Smooth muscle cell (in vitro differentiated cells): ENCODE measurements at regions not wholly inside any gene's neighbourhood (a gene's known extent, or its start where the extent isn't known, plus 50 kb on each side); places are given as distances from the start of the nearest gene placed in this dataset.

ENCODE experiments used
- DNase-seq: peaks from one replicate; lab custom pipeline; 2025; ENCODE audit not compliant: unreplicated experiment; lab: John Stamatoyannopoulos, UW
- H2AFZ ChIP-seq: fragments of 200-600 bp; sonication (generic); 2 replicates; pipeline ENCODE4 v1.6.0; 2016; ENCODE audit warnings: antibody characterized with exemption, low read depth, mild to moderate bottlenecking
- H3F3A ChIP-seq: fragments of 200-600 bp; sonication (generic); 2 replicates; pipeline ENCODE4 v1.6.0; 2017; ENCODE audit warnings: antibody characterized with exemption, low read depth
- H3K27ac ChIP-seq: fragments of 200-600 bp; sonication (generic); 2 replicates; pipeline ENCODE4 v1.5.1; 2016; ENCODE audit warnings: low read depth, mild to moderate bottlenecking
- H3K27me3 ChIP-seq: fragments of 200-600 bp; sonication (generic); 2 replicates; pipeline ENCODE4 v1.6.1; 2016; ENCODE audit warnings: low read depth, mild to moderate bottlenecking
- H3K36me3 ChIP-seq: fragments of 200-600 bp; sonication (generic); 2 replicates; pipeline ENCODE4 v1.5.1; 2016; ENCODE audit warnings: low read depth
- H3K4me1 ChIP-seq: fragments of 200-600 bp; sonication (generic); 2 replicates; pipeline ENCODE4 v1.5.1; 2016; ENCODE audit warnings: low read depth
- H3K4me2 ChIP-seq: fragments of 200-600 bp; sonication (generic); 2 replicates; pipeline ENCODE4 v1.6.0; 2016; ENCODE audit warnings: mild to moderate bottlenecking
- H3K4me3 ChIP-seq: fragments of 200-600 bp; sonication (generic); 2 replicates; pipeline ENCODE4 v1.5.1; 2016; ENCODE audit warnings: mild to moderate bottlenecking
- H3K79me2 ChIP-seq: fragments of 200-600 bp; sonication (generic); 2 replicates; pipeline ENCODE4 v1.6.0; 2016; ENCODE audit warnings: low read depth, mild to moderate bottlenecking
- H3K9ac ChIP-seq: fragments of 200-600 bp; sonication (generic); 2 replicates; pipeline ENCODE4 v1.6.0; 2016; ENCODE audit warnings: low read depth
- H3K9me3 ChIP-seq: fragments of 200-600 bp; sonication (generic); replicated peaks from 2 replicates; pipeline ENCODE4 v1.5.1; 2016; ENCODE audit warnings: low read depth
- H4K20me1 ChIP-seq: fragments of 200-600 bp; sonication (generic); 2 replicates; pipeline ENCODE4 v1.6.0; 2016; ENCODE audit warnings: low read depth
- WGBS: methylation state at CpG from one replicate; pipeline ENCODE4 v1.1.7; 2016; ENCODE audit warnings: low lambda C conversion rate; 5-methylcytosine and 5-hydroxymethylcytosine counted together
- TF ChIP-seq, protein P1 (sequence below): fragments of 200-600 bp; sonication (generic); IDR thresholded peaks from 2 replicates; pipeline ENCODE4 v1.5.1; 2017; ENCODE audit warnings: borderline replicate concordance, mild to moderate bottlenecking, antibody characterized with exemption; ENCODE audit not compliant: insufficient read depth, poor library complexity, severe bottlenecking

DNA sequence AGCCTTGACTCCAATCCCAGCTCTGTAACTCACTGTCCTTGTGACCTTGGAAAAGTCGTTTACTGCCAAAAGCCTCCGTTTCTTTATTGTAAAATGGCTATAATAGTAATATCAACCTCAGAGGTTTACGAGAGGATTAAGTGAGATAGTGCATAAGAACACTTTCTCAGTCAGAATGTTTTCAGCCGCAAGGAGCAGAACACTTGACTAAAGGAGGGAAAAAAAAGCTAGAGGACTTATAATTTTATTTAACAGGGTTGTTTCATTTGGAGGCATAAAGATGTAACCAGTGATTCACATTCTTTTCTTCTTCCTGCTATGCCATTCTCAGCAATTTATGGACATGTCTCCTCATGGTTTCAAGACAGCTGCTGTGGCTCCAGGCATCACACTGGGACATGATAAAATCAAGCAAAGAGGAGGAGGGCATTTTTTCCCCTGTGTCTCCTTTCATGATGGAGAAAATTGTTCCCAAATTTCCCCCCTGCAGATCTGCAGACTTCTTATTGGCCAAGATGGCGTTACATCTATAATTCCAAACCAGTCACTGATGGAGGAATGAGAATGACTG is 143.0 kb upstream of the PTPN1 start:
- H3K4me2 ChIP-seq: peak overlapping the region; percentile 43
- no peaks in the 10 kb centered on the region for H3K4me1 ChIP-seq
- H3K27ac ChIP-seq: no peak overlapping the region
- 44% methylated on average over 5 of the region's 5 CpGs for WGBS
- H2AFZ ChIP-seq: no peak overlapping the region
- no peak overlapping the region for H3K9ac ChIP-seq
- no peaks in the 10 kb centered on the region for H4K20me1 ChIP-seq
- H3K79me2 ChIP-seq: no peaks in the 10 kb centered on the region
- no peaks in the 10 kb centered on the region for H3K36me3 ChIP-seq
- no peaks in the 10 kb centered on the region for H3K9me3 ChIP-seq
- TF ChIP-seq, protein P1, sequence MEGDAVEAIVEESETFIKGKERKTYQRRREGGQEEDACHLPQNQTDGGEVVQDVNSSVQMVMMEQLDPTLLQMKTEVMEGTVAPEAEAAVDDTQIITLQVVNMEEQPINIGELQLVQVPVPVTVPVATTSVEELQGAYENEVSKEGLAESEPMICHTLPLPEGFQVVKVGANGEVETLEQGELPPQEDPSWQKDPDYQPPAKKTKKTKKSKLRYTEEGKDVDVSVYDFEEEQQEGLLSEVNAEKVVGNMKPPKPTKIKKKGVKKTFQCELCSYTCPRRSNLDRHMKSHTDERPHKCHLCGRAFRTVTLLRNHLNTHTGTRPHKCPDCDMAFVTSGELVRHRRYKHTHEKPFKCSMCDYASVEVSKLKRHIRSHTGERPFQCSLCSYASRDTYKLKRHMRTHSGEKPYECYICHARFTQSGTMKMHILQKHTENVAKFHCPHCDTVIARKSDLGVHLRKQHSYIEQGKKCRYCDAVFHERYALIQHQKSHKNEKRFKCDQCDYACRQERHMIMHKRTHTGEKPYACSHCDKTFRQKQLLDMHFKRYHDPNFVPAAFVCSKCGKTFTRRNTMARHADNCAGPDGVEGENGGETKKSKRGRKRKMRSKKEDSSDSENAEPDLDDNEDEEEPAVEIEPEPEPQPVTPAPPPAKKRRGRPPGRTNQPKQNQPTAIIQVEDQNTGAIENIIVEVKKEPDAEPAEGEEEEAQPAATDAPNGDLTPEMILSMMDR: no peak
- no peak for DNase-seq
- H3F3A ChIP-seq: no peaks in the 10 kb centered on the region
- H3K27me3 ChIP-seq: no peaks in the 10 kb centered on the region
- no peak overlapping the region for H3K4me3 ChIP-seq

DNA sequence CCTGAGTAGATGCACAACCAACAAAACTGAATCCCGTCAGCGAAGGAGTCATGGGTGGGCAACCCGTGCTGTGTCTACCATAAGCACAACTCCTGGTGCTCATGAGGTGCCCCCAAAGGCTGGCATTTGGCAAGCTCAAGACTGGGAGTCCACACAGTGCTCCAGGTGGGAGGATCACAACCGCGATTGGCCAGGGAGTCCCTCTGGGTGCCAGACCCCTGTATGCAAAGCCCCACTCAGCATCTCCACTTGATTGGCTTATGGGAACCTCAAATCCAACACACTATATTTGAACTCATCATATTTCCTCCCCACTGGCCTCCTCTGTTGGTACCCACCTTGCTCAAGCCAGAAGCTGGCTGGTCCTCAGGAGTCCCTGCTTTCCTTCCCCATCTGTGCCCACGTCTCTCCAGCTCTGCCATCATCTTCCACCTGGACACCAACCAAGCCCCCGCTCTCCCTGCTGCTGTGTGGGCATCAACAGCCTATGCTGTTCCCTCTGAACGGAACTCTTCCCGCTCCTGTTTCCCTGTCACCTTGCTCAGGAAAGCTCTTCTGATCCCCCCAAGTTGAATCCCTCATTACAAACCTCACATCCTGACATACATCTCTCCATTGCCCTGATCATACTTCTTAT is 142.3 kb upstream of the PTPN1 start:
- TF ChIP-seq, protein P1: no peak
- Histone ChIP-seq H3K4me2 (no peak overlapping the region), H3K9ac (no peak overlapping the region), H3K9me3 (no peaks in the 10 kb centered on the region), H3K4me1 (no peaks in the 10 kb centered on the region), H3K79me2 (no peaks in the 10 kb centered on the region), H3F3A (no peaks in the 10 kb centered on the region), H3K4me3 (no peak overlapping the region), H3K27ac (no peak overlapping the region), H3K27me3 (no peaks in the 10 kb centered on the region), H3K36me3 (no peaks in the 10 kb centered on the region), H2AFZ (no peak overlapping the region), H4K20me1 (no peaks in the 10 kb centered on the region)
- no peak for DNase-seq
- 95% methylated on average over 9 of the region's 9 CpGs for WGBS

DNA sequence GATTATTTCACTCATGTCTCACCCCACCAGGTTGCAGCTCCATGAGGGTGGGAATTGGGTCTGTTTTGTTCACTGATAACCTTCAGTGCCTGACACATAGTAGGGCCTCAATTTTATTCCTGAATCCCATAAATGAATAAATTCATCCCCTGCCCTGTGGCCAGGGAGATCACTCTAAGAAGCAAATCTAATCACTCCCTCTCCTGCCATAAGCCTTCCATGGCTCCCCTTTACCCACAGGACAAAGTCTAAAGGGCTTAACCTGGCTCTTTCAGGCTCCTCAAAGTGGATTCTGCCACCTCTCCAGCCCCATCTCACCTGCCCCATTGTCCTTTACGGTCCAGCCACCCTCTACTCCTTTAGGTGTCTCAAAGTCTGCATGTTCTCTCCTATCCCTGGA is 141.8 kb upstream of the PTPN1 start:
- TF ChIP-seq, protein P1: no peak
- no peak overlapping the region for H3K4me3 ChIP-seq

DNA sequence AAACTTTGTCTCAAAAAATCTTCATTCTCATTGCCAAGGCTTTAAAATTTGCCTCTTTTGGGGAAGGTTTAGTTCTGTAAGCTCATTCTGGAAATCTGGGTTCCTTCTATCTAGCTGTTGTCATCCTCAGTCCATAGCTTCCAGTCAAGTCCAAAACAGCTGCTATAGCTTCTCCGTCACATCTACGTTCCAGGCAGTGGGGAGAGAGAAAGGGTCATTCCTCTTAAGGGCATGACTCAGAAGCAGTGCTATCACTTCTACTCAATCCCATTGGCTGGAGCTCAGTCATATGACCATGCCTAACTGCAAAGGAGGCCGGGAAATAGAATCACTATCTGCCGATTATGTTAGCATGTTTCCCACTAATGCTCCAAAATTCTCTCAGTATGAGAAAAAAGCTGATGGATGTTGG is 141.4 kb upstream of the PTPN1 start:
- Histone ChIP-seq H2AFZ (no peak overlapping the region), H3K9ac (no peak overlapping the region), H4K20me1 (no peaks in the 10 kb centered on the region), H3K27me3 (no peaks in the 10 kb centered on the region), H3K36me3 (no peaks in the 10 kb centered on the region), H3K4me3 (no peak overlapping the region), H3K9me3 (no peaks in the 10 kb centered on the region), H3K79me2 (no peaks in the 10 kb centered on the region), H3K4me1 (no peaks in the 10 kb centered on the region), H3F3A (no peaks in the 10 kb centered on the region), H3K4me2 (no peak overlapping the region), H3K27ac (no peak overlapping the region)
- DNase-seq: no peak
- WGBS: 63% methylated on average over 4 of the region's 4 CpGs
- TF ChIP-seq, protein P1: no peak

More for the DNA sequence above, 141.8 kb upstream of the PTPN1 start:
- DNase-seq: no peak
- Histone ChIP-seq H3K79me2 (no peaks in the 10 kb centered on the region), H3K36me3 (no peaks in the 10 kb centered on the region), H3K9ac (no peak overlapping the region), H2AFZ (no peak overlapping the region), H3K9me3 (no peaks in the 10 kb centered on the region), H3K27ac (no peak overlapping the region), H3F3A (no peaks in the 10 kb centered on the region), H3K4me1 (no peaks in the 10 kb centered on the region), H3K27me3 (no peaks in the 10 kb centered on the region), H3K4me2 (no peak overlapping the region), H4K20me1 (no peaks in the 10 kb centered on the region)
- 93% methylated on average over 1 of the region's 1 CpG for WGBS
